Lower lobe of right lung (tissue), 2 donors: ENCODE measurements at regions not wholly inside any gene's neighbourhood (a gene's known extent, or its start where the extent isn't known, plus 50 kb on each side); places are given as distances from the start of the nearest gene placed in this dataset.

Experiments used
- ATAC-seq, 2 donors: fragments of 200-7000 bp; cut with Tn5 transposase; one replicate each; pipeline ENCODE4 v1.9.1; 2020 to 2022; ENCODE audit warnings: mild to moderate bottlenecking in 2 of 2, moderate library complexity in 2 of 2
- DNase-seq: peaks from one replicate; pipeline ENCODE4 v3.0.0-alpha.2; 2020
- H3K27ac ChIP-seq: fragments of 200-600 bp; one replicate; pipeline ENCODE4 v1.8.0; 2022
- H3K27me3 ChIP-seq: fragments of 200-600 bp; one replicate; pipeline ENCODE4 v1.8.0; 2022; ENCODE audit warnings: low read depth
- H3K36me3 ChIP-seq: fragments of 200-600 bp; one replicate; pipeline ENCODE4 v1.8.0; 2022; ENCODE audit warnings: mild to moderate bottlenecking
- H3K4me1 ChIP-seq: fragments of 200-600 bp; one replicate; pipeline ENCODE4 v1.8.0; 2022
- H3K4me3 ChIP-seq: fragments of 200-600 bp; one replicate; pipeline ENCODE4 v1.8.0; 2022; ENCODE audit warnings: mild to moderate bottlenecking
- H3K9me3 ChIP-seq: fragments of 200-600 bp; one replicate; pipeline ENCODE4 v1.8.0; 2022
- CTCF ChIP-seq: fragments of 200-600 bp; IDR thresholded peaks from one replicate; pipeline ENCODE4 v1.8.0; 2022; ENCODE audit warnings: antibody characterized with exemption, mild to moderate bottlenecking
- intact Hi-C: fragments of 100-400 bp; cut with DNase I; formaldehyde crosslinking; loops from one replicate; pipeline ENCODE4 v1.11.0; 2022
- donor health status: DM: no; HTN: yes; CAD: no; lungs with severe emphysema.

- H3K27me3 ChIP-seq, result no peaks in the 10 kb centered on the region
- no peak overlapping the region for H3K4me3 ChIP-seq
- no peaks in the 10 kb centered on the region for H3K36me3 ChIP-seq
- ATAC-seq (no peak), DNase-seq (no peak)
- H3K9me3 ChIP-seq, result no peaks in the 10 kb centered on the region
- H3K27ac ChIP-seq, result no peak overlapping the region
- no peak for TF ChIP-seq CTCF
- H3K4me1 ChIP-seq, result no peaks in the 10 kb centered on the region
- intact Hi-C loops, result no loop called here
Observed at GRCh38 chr6:78347191-78347916, 520.0 kb upstream of the IRAK1BP1 start.

- Histone ChIP-seq H3K4me3 (no peak overlapping the region), H3K27me3 (no peaks in the 10 kb centered on the region), H3K4me1 (no peaks in the 10 kb centered on the region), H3K36me3 (no peaks in the 10 kb centered on the region), H3K27ac (no peak overlapping the region), H3K9me3 (no peaks in the 10 kb centered on the region)
- TF ChIP-seq CTCF, result no peak
- ATAC-seq (no peak), DNase-seq (no peak)
- intact Hi-C loops, result no loop called here
Observed at GRCh38 chr6:78353040-78353439, 514.3 kb upstream of the IRAK1BP1 start.

- no peaks in the 10 kb centered on the region for H3K4me1 ChIP-seq
- intact Hi-C loops, result no loop called here
- no peaks in the 10 kb centered on the region for H3K9me3 ChIP-seq
- TF ChIP-seq CTCF, result no peak
- ATAC-seq (no peak), DNase-seq (no peak)
- no peak overlapping the region for H3K27ac ChIP-seq
- H3K4me3 ChIP-seq, result no peak overlapping the region
- H3K27me3 ChIP-seq, result no peaks in the 10 kb centered on the region
- no peaks in the 10 kb centered on the region for H3K36me3 ChIP-seq
Observed at GRCh38 chr6:78363688-78364087, 503.7 kb upstream of the IRAK1BP1 start.

- no peaks in the 10 kb centered on the region for H3K27me3 ChIP-seq
- no peak for ATAC-seq
- H3K27ac ChIP-seq, result no peak overlapping the region
- H3K36me3 ChIP-seq, result no peaks in the 10 kb centered on the region
- DNase-seq, result no peak
- H3K4me3 ChIP-seq, result no peak overlapping the region
- H3K4me1 ChIP-seq, result no peaks in the 10 kb centered on the region
- no peaks in the 10 kb centered on the region for H3K9me3 ChIP-seq
- intact Hi-C loops, result no loop called here
- no peak for TF ChIP-seq CTCF
Observed at GRCh38 chr6:78365473-78365872, 501.9 kb upstream of the IRAK1BP1 start.

- intact Hi-C loops, result no loop called here
- no peaks in the 10 kb centered on the region for H3K27me3 ChIP-seq
- DNase-seq, result no peak
- H3K9me3 ChIP-seq, result no peaks in the 10 kb centered on the region
- H3K36me3 ChIP-seq, result no peaks in the 10 kb centered on the region
- H3K27ac ChIP-seq, result no peak overlapping the region
- ATAC-seq, result no peak
- no peak for TF ChIP-seq CTCF
- no peak overlapping the region for H3K4me3 ChIP-seq
- H3K4me1 ChIP-seq, result no peaks in the 10 kb centered on the region
Observed at GRCh38 chr6:78377056-78377455, 490.3 kb upstream of the IRAK1BP1 start.
